ENCODE measurements at regions not wholly inside any gene's neighbourhood (a gene's known extent, or its start where the extent isn't known, plus 50 kb on each side); places are given as distances from the start of the nearest gene placed in this dataset.

- DNase-seq, result no peak
- no peak overlapping the region for H3K27ac ChIP-seq
- H3K4me3 ChIP-seq, result no peak overlapping the region
- 95 to 100% (median 96%) methylated on average over 2 of the region's 2 CpGs for WGBS, 3 donors
- H3K4me1 ChIP-seq, result no peaks in the 10 kb centered on the region
- H3K36me3 ChIP-seq (ENCODE audit: insufficient read depth in 1 of 2, low read depth in 1 of 2), result no peaks in the 10 kb centered on the region
- TF ChIP-seq CTCF (IDR thresholded peaks at IDR 0.05), result no peak
- no peak for ATAC-seq
- no peaks in the 10 kb centered on the region for H3K9me3 ChIP-seq
- intact Hi-C loops (cut with DNase I), result no loop called here
- peaks cover 0 to 2% (median 0%) of the 10 kb centered on the region in 3 donors for H3K27me3 ChIP-seq (ENCODE audit: insufficient read depth in 3 of 3, low read length in 2 of 3)
These were observed 472.6 kb upstream of the SULF2 start for GRCh38 chr20:48257833-48258232.

GRCh38 chr20:48247961-48248360, 462.7 kb upstream of the SULF2 start:
- 89 to 93% (median 92%) methylated on average over 8 of the region's 8 CpGs for WGBS, 3 donors
- no peak for TF ChIP-seq CTCF (IDR thresholded peaks at IDR 0.05)
- H3K36me3 ChIP-seq (ENCODE audit: insufficient read depth in 1 of 2, low read depth in 1 of 2), result no peaks in the 10 kb centered on the region
- DNase-seq, result no peak
- intact Hi-C loops (cut with DNase I), result no loop called here
- H3K9me3 ChIP-seq, result no peaks in the 10 kb centered on the region
- ATAC-seq, result no peak
- no peaks in the 10 kb centered on the region for H3K27me3 ChIP-seq (ENCODE audit: insufficient read depth in 3 of 3, low read length in 2 of 3)
- H3K4me1 ChIP-seq, result no peaks in the 10 kb centered on the region
- no peak overlapping the region for H3K27ac ChIP-seq
- no peak overlapping the region for H3K4me3 ChIP-seq

- no peaks in the 10 kb centered on the region for H3K9me3 ChIP-seq
- no peak overlapping the region for H3K27ac ChIP-seq
- H3K4me3 ChIP-seq, result no peak overlapping the region
- ATAC-seq (no peak), DNase-seq (no peak)
- H3K36me3 ChIP-seq (ENCODE audit: insufficient read depth in 1 of 2, low read depth in 1 of 2), result no peaks in the 10 kb centered on the region
- intact Hi-C loops (cut with DNase I), result no loop called here
- no peak for TF ChIP-seq CTCF (IDR thresholded peaks at IDR 0.05)
- H3K27me3 ChIP-seq (ENCODE audit: insufficient read depth in 3 of 3, low read length in 2 of 3), result no peaks in the 10 kb centered on the region
- no peaks in the 10 kb centered on the region for H3K4me1 ChIP-seq
- WGBS, 3 donors, result 57 to 70% (median 66%) methylated on average over 9 of the region's 9 CpGs
These were observed 460.9 kb upstream of the SULF2 start for GRCh38 chr20:48246061-48246790.

DNA sequence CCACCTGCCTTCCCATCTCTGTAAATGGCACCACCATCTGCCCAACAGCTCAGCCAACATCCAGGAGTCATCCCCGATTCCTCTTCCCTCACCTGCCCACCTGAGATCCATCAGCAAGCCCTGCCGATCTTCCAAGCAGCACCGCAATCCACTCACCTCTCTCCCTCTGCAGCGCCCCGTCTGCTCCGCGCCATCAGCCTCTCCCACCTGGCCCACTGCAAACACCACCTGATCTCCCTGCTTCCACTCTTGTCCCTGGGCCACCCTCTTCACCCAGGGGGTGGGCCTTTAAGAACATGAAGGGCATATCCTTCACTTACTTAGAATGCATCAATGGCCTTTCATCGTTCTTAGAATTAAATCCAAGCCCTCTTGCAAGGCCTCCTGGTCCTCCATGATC, 457.3 kb upstream of the SULF2 start:
- Histone ChIP-seq H3K9me3 (no peaks in the 10 kb centered on the region), H3K36me3 (ENCODE audit: insufficient read depth in 1 of 2, low read depth in 1 of 2) (no peaks in the 10 kb centered on the region), H3K4me1 (no peaks in the 10 kb centered on the region), H3K27ac (no peak overlapping the region), H3K4me3 (no peak overlapping the region), H3K27me3 (ENCODE audit: insufficient read depth in 3 of 3, low read length in 2 of 3) (peaks cover 0 to 6% (median 0%) of the 10 kb centered on the region in 3 donors)
- no peak for TF ChIP-seq CTCF (IDR thresholded peaks at IDR 0.05)
- no peak for DNase-seq
- no peak for ATAC-seq
- whole genome bisulfite sequencing, 3 donors, result 89 to 94% (median 91%) methylated on average over 8 of the region's 8 CpGs
- intact Hi-C loops (cut with DNase I), result no loop called here

DNA sequence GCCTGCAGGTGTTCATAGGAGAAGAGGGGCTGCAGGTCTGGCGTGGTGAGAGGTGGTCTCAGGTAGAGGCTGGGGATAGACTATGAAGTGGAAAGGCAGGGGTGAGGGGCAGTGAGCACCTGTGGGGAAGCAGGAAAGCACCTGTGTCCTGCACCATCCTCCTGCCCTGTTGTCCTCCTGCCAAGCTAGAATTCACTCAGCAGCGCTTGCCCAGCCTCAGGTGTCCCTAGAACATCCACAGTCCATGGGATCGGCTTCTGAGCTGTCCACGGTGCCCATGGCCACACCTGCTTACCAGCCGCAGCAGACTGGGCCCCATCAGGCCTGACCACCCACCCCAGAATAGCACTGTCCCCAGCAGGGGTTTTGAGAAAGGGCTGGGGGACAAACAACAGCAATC, 456.2 kb upstream of the SULF2 start:
- TF ChIP-seq CTCF (IDR thresholded peaks at IDR 0.05), result no peak
- H3K9me3 ChIP-seq, result no peaks in the 10 kb centered on the region
- no peak overlapping the region for H3K4me3 ChIP-seq
- intact Hi-C loops (cut with DNase I), result no loop called here
- H3K27ac ChIP-seq, result no peak overlapping the region
- WGBS, 3 donors, result 76 to 86% (median 78%) methylated on average over 5 of the region's 5 CpGs
- H3K4me1 ChIP-seq, result no peaks in the 10 kb centered on the region
- no peak for DNase-seq
- no peaks in the 10 kb centered on the region for H3K36me3 ChIP-seq (ENCODE audit: insufficient read depth in 1 of 2, low read depth in 1 of 2)
- peaks cover 0 to 6% (median 0%) of the 10 kb centered on the region in 3 donors for H3K27me3 ChIP-seq (ENCODE audit: insufficient read depth in 3 of 3, low read length in 2 of 3)
- ATAC-seq, result no peak
